ENCODE measurements at regions not wholly inside any gene's neighbourhood (a gene's known extent, or its start where the extent isn't known, plus 50 kb on each side); places are given as distances from the start of the nearest gene placed in this dataset.
"Not testable (repeated sequence)": the region's sequence is repeated elsewhere in the genome, so short reads cannot be mapped to it uniquely, and the experiment has no call there.

GRCh38 chr4:148550788-148551187 is 108.6 kb upstream of the NR3C2 start:
- DNase-seq (ENCODE audit: low read depth, low spot score) = no peak

- no peak for DNase-seq (ENCODE audit: low read depth, low spot score)
These were observed 100.9 kb upstream of the NR3C2 start for GRCh38 chr4:148542922-148543623.

DNA sequence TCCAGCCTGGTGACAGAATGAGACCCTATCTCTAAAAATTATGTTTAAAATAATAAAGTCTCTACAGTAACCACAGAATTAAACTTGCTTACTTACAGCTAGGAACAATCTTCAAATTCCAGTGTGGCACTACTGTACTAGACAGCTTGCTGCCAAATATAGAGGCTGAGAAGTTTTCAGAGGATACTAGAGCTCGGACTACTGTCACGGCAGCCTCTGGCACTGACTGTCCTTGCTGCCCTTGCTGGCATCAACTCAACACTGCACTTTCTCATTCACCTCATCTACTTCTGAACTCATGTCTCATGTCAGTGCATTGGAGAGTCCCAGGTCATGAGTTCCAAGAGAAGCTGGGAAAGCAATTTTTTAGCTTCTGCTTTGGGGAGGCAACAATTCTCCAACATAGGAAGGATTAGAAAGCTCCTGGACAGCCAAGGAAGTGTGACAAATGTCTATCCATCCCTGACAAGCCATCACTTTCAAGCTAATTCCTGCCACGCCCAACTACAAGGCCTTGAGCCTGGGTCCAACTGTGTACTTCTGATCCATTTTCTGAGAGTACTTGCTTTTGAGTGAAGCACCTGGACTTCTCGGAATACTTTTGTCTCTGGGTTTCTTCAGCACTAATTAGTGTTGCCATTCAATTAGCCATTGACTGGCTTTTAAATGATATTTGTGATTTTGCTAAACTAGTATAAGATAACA is 98.6 kb upstream of the NR3C2 start:
- no peak for DNase-seq (ENCODE audit: low read depth, low spot score)

- no peak for DNase-seq (ENCODE audit: low read depth, low spot score)
These were observed 97.2 kb upstream of the NR3C2 start for GRCh38 chr4:148539387-148539786.

GRCh38 chr4:148533851-148534250 is 91.6 kb upstream of the NR3C2 start:
- not testable (repeated sequence) for DNase-seq (ENCODE audit: low read depth, low spot score)

DNA sequence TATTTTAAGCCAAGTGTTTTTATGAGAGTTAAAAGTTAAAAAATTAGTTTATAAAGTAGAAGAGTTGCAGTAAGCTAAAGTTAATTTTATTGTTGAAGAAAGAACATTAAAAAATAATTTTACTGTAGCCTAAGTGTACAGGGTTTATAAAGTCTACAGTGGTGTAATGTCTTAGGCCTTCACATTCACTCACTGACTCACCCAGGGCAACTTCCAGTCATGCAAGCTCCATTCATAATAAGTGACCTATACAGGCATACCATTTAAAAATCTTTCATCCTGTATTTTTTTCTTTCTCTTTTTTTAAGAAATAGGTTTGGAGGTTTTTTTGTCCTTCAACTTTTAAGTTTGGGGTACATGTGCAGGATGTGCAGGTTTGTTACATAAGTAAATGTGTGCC is 87.9 kb upstream of the NR3C2 start:
- DNase-seq (ENCODE audit: low read depth, low spot score) = no peak

DNA sequence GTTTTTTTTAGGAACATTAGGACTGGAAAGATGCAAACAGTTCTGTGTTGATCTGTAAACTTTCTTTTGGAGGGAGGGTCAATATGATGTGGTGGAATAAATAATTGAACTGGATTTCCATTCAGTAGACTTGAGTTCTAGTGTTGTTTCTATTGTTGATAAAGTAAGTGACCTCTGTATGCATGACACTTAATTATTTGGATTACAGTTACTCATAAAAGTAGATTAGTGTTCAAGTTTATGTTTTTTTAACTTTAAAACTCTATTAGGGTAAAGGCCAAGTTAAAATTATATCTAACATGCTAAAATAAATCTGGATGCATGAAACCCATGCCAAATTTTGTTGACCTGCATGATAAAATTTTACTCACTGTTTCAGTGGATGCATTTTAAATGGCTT is 85.4 kb upstream of the NR3C2 start:
- DNase-seq (ENCODE audit: low read depth, low spot score) = no peak

- DNase-seq (ENCODE audit: low read depth, low spot score) = no peak
These were observed 80.8 kb upstream of the NR3C2 start for GRCh38 chr4:148522995-148523394.

GRCh38 chr4:148515248-148515647 is 73.0 kb upstream of the NR3C2 start:
- DNase-seq (ENCODE audit: low read depth, low spot score) = no peak

DNA sequence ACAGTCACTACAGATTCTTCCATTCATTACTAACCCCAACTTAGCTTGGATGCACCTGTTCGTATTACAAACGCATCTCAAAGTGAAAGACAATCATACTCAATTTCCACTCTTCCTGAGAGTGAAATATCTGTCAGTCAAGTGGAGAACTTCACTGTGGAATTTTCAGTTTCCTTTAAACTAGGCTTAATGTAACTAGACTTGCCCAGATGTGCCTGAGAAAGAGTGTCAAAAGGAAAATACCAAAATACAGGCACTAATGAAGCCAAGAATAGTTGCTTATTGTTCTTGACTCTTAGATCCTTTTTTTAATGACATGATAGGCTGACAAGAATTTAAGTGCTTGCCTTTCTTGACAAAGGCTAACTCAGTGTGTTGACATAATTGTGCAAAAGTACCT is 72.4 kb upstream of the NR3C2 start:
- no peak for DNase-seq (ENCODE audit: low read depth, low spot score)

DNA sequence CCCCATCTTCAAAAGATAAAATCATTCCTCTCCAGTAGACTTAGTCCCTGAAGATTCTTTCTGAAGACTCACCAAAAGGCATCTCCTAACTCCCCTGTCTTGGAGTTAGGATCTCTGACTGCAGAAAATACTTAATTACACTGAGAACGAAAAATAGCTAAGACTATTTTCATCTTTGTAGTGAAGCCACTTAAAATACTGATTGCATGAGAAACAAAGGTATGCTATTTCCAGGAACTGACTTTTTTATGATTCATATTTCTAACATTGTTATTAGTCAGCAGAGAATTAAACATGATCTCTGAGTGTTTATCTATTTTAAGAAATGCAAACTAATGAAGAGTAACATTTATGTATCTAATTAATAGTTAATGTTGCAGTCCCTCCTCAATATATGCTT is 71.8 kb upstream of the NR3C2 start:
- DNase-seq (ENCODE audit: low read depth, low spot score) = no peak

- DNase-seq (ENCODE audit: low read depth, low spot score) = no peak
These were observed 68.0 kb upstream of the NR3C2 start for GRCh38 chr4:148510211-148510610.

GRCh38 chr4:148503681-148504080 is 61.5 kb upstream of the NR3C2 start:
- DNase-seq (ENCODE audit: low read depth, low spot score) = no peak

GRCh38 chr4:148497258-148497657 is 55.0 kb upstream of the NR3C2 start:
- DNase-seq (ENCODE audit: low read depth, low spot score) = no peak

- DNase-seq (ENCODE audit: low read depth, low spot score) = no peak
These were observed 53.2 kb upstream of the NR3C2 start for GRCh38 chr4:148495463-148495862.

Measured in smooth muscle cell of the brain vasculature (primary cell).